Neural cell (in vitro differentiated cells): ENCODE measurements at regions not wholly inside any gene's neighbourhood (a gene's known extent, or its start where the extent isn't known, plus 50 kb on each side); places are given as distances from the start of the nearest gene placed in this dataset.

Experiments
- H2AFZ ChIP-seq: fragments of 200-600, 300-800 bp; sonication (generic), shearing (Covaris generic); 2 replicates; pipeline ENCODE4 v1.6.0; 2014; ENCODE audit warnings: low read depth, mild to moderate bottlenecking, antibody characterized with exemption, low read length, moderate library complexity
- H3F3A ChIP-seq: fragments of 200-600 bp; shearing (Covaris generic); 2 replicates; pipeline ENCODE4 v1.6.1; 2016; ENCODE audit warnings: mild to moderate bottlenecking, moderate library complexity, mixed read lengths, antibody characterized with exemption, low read length; ENCODE audit not compliant: insufficient read depth, poor library complexity, severe bottlenecking
- H3K27ac ChIP-seq: fragments of 200-600, 300-800 bp; sonication (generic), shearing (Covaris generic); 2 replicates; pipeline ENCODE4 v1.5.1; 2014; ENCODE audit warnings: mild to moderate bottlenecking, low read length, moderate library complexity
- H3K27me3 ChIP-seq: fragments of 300-800, 200-600 bp; sonication (generic), shearing (Covaris generic); 2 replicates; pipeline ENCODE4 v1.6.0; 2014; ENCODE audit warnings: mild to moderate bottlenecking, low read depth, low read length, moderate library complexity; ENCODE audit not compliant: insufficient read depth
- H3K36me3 ChIP-seq: fragments of 300-800, 200-600 bp; sonication (generic), shearing (Covaris generic); 2 replicates; pipeline ENCODE4 v1.5.1; 2014; ENCODE audit warnings: mild to moderate bottlenecking, antibody characterized with exemption, low read length, moderate library complexity; ENCODE audit not compliant: insufficient read depth
- H3K4me2 ChIP-seq: fragments of 300-800, 200-600 bp; sonication (generic), shearing (Covaris generic); 2 replicates; pipeline ENCODE4 v1.6.0; 2014; ENCODE audit warnings: mild to moderate bottlenecking, low read length
- H3K4me3 ChIP-seq: fragments of 300-800, 200-600 bp; sonication (generic), shearing (Covaris generic); 2 replicates; pipeline ENCODE4 v1.5.1; 2014; ENCODE audit warnings: mild to moderate bottlenecking, low read length, moderate library complexity
- H3K79me2 ChIP-seq: fragments of 200-600 bp; shearing (Covaris generic); replicated peaks from 2 replicates; pipeline ENCODE4 v1.6.0; 2014; ENCODE audit warnings: mild to moderate bottlenecking, low read length, moderate library complexity; ENCODE audit not compliant: insufficient read depth
- H3K9ac ChIP-seq: fragments of 300-800, 200-600 bp; sonication (generic), shearing (Covaris generic); 2 replicates; pipeline ENCODE4 v1.6.1; 2016; ENCODE audit warnings: mild to moderate bottlenecking, low read length, mixed read lengths
- H3K9me2 ChIP-seq: fragments of 200-600 bp; shearing (Covaris generic); 2 replicates; pipeline ENCODE4 v1.6.1; 2016; ENCODE audit warnings: mild to moderate bottlenecking, low read length, mixed read lengths; ENCODE audit not compliant: insufficient read depth
- H3K9me3 ChIP-seq: fragments of 200-600, 300-800 bp; sonication (generic), shearing (Covaris generic); 2 replicates; pipeline ENCODE4 v1.6.1; 2016; ENCODE audit warnings: mild to moderate bottlenecking, mixed run types, low read length, moderate library complexity, mixed read lengths
- H4K20me1 ChIP-seq: fragments of 200-600 bp; shearing (Covaris generic); 2 replicates; pipeline ENCODE4 v1.6.1; 2016; ENCODE audit warnings: mild to moderate bottlenecking, mixed run types; ENCODE audit not compliant: insufficient read depth
- EP300 ChIP-seq: fragments of 450-650 bp; conservative IDR thresholded peaks from 2 replicates; pipeline ENCODE4 v1.6.1; 2014; ENCODE audit warnings: antibody characterized with exemption, mild to moderate bottlenecking, moderate library complexity; ENCODE audit not compliant: poor library complexity, severe bottlenecking
- EZH2 ChIP-seq: fragments of 200-600, 300-800 bp; shearing (Covaris generic), sonication (generic); IDR thresholded peaks from 2 replicates; pipeline ENCODE4 v1.6.1; 2014; ENCODE audit warnings: antibody characterized with exemption, low read length, borderline replicate concordance, mild to moderate bottlenecking; ENCODE audit not compliant: insufficient read depth, poor library complexity, severe bottlenecking
- MXI1 ChIP-seq: fragments of 450-650 bp; conservative IDR thresholded peaks from 2 replicates; pipeline ENCODE4 v1.6.1; 2014; ENCODE audit warnings: antibody characterized with exemption, mild to moderate bottlenecking; ENCODE audit not compliant: poor library complexity, severe bottlenecking
- POLR2AphosphoS5 ChIP-seq: IDR thresholded peaks from 2 replicates; pipeline ENCODE4 v1.6.1; 2012
- RAD21 ChIP-seq: fragments of 450-650 bp; conservative IDR thresholded peaks from 2 replicates; pipeline ENCODE4 v1.6.1; 2014; ENCODE audit warnings: antibody characterized with exemption, mild to moderate bottlenecking, moderate library complexity
- SMC3 ChIP-seq: fragments of 450-650 bp; conservative IDR thresholded peaks from 2 replicates; pipeline ENCODE4 v1.6.1; 2014; ENCODE audit warnings: antibody characterized with exemption, mild to moderate bottlenecking, moderate library complexity; ENCODE audit not compliant: poor library complexity
- TAF1 ChIP-seq: IDR thresholded peaks from 2 replicates; pipeline ENCODE4 v1.6.1; 2012; ENCODE audit warnings: low read depth
- TF ChIP-seq, protein P1 (sequence below): fragments of 450-650 bp; IDR thresholded peaks from 2 replicates; pipeline ENCODE4 v1.5.1; 2014; ENCODE audit warnings: antibody characterized with exemption, mild to moderate bottlenecking, moderate library complexity; ENCODE audit not compliant: poor library complexity, severe bottlenecking
- TF ChIP-seq, protein P2 (sequence below): IDR thresholded peaks from 2 replicates; pipeline ENCODE4 v1.6.1; 2012; ENCODE audit warnings: borderline replicate concordance

DNA sequence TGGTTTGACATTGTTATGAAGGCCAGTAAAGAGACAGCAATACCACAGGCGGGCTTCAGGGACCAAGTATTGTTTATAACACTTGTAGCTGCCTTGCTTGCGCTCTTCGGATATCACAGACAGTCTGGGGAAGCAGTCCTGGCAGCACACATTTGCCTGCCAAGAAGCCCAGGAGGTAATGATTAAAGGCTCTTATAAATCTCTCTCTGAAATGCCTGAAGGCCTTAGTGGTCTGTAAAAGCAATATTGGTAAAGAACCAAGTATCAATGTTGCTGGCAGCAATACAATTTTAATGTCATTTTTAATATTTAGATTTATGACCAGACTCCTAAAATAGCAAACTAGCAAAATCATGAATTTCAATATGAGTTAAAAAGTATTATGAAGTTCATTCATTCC is 1312.4 kb downstream of the PCDH9 start:
- H3F3A ChIP-seq: no peaks in the 10 kb centered on the region

DNA sequence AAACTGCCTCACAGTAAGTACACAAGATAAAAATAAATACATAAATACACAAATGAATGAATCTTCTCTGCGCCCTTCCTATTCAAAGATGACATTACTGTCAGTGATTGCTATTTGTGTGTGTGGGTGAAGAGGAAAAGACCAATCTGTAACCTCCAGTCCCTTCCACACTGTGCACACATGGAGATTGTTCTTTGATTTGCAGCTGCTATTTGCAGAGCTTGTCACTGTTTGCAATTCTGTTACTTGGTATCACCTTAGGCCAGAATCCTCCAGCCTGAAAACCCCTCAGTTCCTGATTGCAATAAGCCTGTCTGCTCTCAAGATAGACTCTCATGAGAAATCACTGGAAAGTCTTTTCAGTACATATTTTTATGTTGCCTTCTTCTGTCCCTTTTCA is 1314.9 kb downstream of the PCDH9 start:
- no peak overlapping the region for H3K4me3 ChIP-seq
- no peak for TF ChIP-seq POLR2AphosphoS5
- peak; percentile 45 for TF ChIP-seq EP300
- H3K36me3 ChIP-seq: no peaks in the 10 kb centered on the region
- H3K9me2 ChIP-seq: no peaks in the 10 kb centered on the region
- no peaks in the 10 kb centered on the region for H3K27me3 ChIP-seq
- no peaks in the 10 kb centered on the region for H3F3A ChIP-seq
- no peaks in the 10 kb centered on the region for H3K79me2 ChIP-seq
- no peak overlapping the region for H3K9ac ChIP-seq
- no peaks in the 10 kb centered on the region for H3K9me3 ChIP-seq
- no peak overlapping the region for H2AFZ ChIP-seq
- peak overlapping the region; percentile 8 for H3K27ac ChIP-seq
- H3K4me2 ChIP-seq: peak overlapping the region; percentile 33
- H4K20me1 ChIP-seq: no peaks in the 10 kb centered on the region

More for the DNA sequence above, 1312.4 kb downstream of the PCDH9 start:
- no peak overlapping the region for H3K4me2 ChIP-seq
- H3K9ac ChIP-seq: no peak overlapping the region
- no peaks in the 10 kb centered on the region for H3K27me3 ChIP-seq
- H3K36me3 ChIP-seq: no peaks in the 10 kb centered on the region
- H3K9me2 ChIP-seq: no peaks in the 10 kb centered on the region
- H4K20me1 ChIP-seq: no peaks in the 10 kb centered on the region
- H3K27ac ChIP-seq: no peak overlapping the region
- no peaks in the 10 kb centered on the region for H3K79me2 ChIP-seq
- no peak overlapping the region for H3K4me3 ChIP-seq
- H2AFZ ChIP-seq: no peak overlapping the region
- no peak for TF ChIP-seq SMC3
- TF ChIP-seq EP300: no peak
- no peak for TF ChIP-seq TAF1
- no peak for TF ChIP-seq MXI1
- TF ChIP-seq, protein P1, sequence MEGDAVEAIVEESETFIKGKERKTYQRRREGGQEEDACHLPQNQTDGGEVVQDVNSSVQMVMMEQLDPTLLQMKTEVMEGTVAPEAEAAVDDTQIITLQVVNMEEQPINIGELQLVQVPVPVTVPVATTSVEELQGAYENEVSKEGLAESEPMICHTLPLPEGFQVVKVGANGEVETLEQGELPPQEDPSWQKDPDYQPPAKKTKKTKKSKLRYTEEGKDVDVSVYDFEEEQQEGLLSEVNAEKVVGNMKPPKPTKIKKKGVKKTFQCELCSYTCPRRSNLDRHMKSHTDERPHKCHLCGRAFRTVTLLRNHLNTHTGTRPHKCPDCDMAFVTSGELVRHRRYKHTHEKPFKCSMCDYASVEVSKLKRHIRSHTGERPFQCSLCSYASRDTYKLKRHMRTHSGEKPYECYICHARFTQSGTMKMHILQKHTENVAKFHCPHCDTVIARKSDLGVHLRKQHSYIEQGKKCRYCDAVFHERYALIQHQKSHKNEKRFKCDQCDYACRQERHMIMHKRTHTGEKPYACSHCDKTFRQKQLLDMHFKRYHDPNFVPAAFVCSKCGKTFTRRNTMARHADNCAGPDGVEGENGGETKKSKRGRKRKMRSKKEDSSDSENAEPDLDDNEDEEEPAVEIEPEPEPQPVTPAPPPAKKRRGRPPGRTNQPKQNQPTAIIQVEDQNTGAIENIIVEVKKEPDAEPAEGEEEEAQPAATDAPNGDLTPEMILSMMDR: no peak
- TF ChIP-seq, protein P2, sequence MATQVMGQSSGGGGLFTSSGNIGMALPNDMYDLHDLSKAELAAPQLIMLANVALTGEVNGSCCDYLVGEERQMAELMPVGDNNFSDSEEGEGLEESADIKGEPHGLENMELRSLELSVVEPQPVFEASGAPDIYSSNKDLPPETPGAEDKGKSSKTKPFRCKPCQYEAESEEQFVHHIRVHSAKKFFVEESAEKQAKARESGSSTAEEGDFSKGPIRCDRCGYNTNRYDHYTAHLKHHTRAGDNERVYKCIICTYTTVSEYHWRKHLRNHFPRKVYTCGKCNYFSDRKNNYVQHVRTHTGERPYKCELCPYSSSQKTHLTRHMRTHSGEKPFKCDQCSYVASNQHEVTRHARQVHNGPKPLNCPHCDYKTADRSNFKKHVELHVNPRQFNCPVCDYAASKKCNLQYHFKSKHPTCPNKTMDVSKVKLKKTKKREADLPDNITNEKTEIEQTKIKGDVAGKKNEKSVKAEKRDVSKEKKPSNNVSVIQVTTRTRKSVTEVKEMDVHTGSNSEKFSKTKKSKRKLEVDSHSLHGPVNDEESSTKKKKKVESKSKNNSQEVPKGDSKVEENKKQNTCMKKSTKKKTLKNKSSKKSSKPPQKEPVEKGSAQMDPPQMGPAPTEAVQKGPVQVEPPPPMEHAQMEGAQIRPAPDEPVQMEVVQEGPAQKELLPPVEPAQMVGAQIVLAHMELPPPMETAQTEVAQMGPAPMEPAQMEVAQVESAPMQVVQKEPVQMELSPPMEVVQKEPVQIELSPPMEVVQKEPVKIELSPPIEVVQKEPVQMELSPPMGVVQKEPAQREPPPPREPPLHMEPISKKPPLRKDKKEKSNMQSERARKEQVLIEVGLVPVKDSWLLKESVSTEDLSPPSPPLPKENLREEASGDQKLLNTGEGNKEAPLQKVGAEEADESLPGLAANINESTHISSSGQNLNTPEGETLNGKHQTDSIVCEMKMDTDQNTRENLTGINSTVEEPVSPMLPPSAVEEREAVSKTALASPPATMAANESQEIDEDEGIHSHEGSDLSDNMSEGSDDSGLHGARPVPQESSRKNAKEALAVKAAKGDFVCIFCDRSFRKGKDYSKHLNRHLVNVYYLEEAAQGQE: no peak
- no peak for TF ChIP-seq RAD21
- TF ChIP-seq EZH2: no peak
- no peak for TF ChIP-seq POLR2AphosphoS5
- H3K9me3 ChIP-seq: no peaks in the 10 kb centered on the region

- H4K20me1 ChIP-seq: no peaks in the 10 kb centered on the region
- TF ChIP-seq TAF1 (no peak), EZH2 (no peak), MXI1 (no peak), POLR2AphosphoS5 (no peak)
Observed at GRCh38 chr13:65914716-65915115, 1315.4 kb downstream of the PCDH9 start.

More at GRCh38 chr13:65914716-65915115, 1315.4 kb downstream of the PCDH9 start:
- H3K4me2 ChIP-seq: peak overlapping the region; percentile 18
- no peaks in the 10 kb centered on the region for H3K9me2 ChIP-seq
- no peak overlapping the region for H3K9ac ChIP-seq
- no peaks in the 10 kb centered on the region for H3K36me3 ChIP-seq
- H3F3A ChIP-seq: no peaks in the 10 kb centered on the region
- H3K4me3 ChIP-seq: no peak overlapping the region
- no peak overlapping the region for H2AFZ ChIP-seq
- no peaks in the 10 kb centered on the region for H3K79me2 ChIP-seq
- peak overlapping the region; percentile 8 for H3K27ac ChIP-seq
- H3K9me3 ChIP-seq: no peaks in the 10 kb centered on the region
- no peaks in the 10 kb centered on the region for H3K27me3 ChIP-seq
